Erythroblast (primary cell): ENCODE measurements at regions not wholly inside any gene's neighbourhood (a gene's known extent, or its start where the extent isn't known, plus 50 kb on each side); places are given as distances from the start of the nearest gene placed in this dataset.

Experiments used
- GATA1 ChIP-seq: IDR thresholded peaks from 2 replicates; pipeline ENCODE4 v1.6.1; 2011; ENCODE audit warnings: low read depth, mild to moderate bottlenecking, control low read depth, low read length, moderate library complexity
- POLR2A ChIP-seq: IDR thresholded peaks from 2 replicates; pipeline ENCODE4 v1.6.1; 2011; ENCODE audit warnings: mild to moderate bottlenecking, low read length

- no peak for TF ChIP-seq POLR2A
- no peak for TF ChIP-seq GATA1
These were observed 220.6 kb upstream of the SGO1 start for GRCh38 chr3:20406611-20407011.
